Mesodermal cell (in vitro differentiated cells): ENCODE measurements at regions not wholly inside any gene's neighbourhood (a gene's known extent, or its start where the extent isn't known, plus 50 kb on each side); places are given as distances from the start of the nearest gene placed in this dataset.

Experiments used
- H3K27ac ChIP-seq: 2 replicates; pipeline ENCODE4 v1.7.0; 2013; ENCODE audit warnings: mild to moderate bottlenecking, low read depth, low read length, moderate library complexity; ENCODE audit not compliant: severe bottlenecking
- H3K36me3 ChIP-seq: 2 replicates; pipeline ENCODE4 v1.7.1; 2013; ENCODE audit warnings: mild to moderate bottlenecking, low read length, moderate library complexity; ENCODE audit not compliant: control insufficient read depth, insufficient read depth
- H3K4me1 ChIP-seq: one replicate; pipeline ENCODE4 v1.7.1; 2013; ENCODE audit warnings: mild to moderate bottlenecking, low read length; ENCODE audit not compliant: insufficient read depth, control insufficient read depth, poor library complexity, severe bottlenecking
- H3K4me3 ChIP-seq: 2 replicates; pipeline ENCODE4 v1.7.0; 2013; ENCODE audit warnings: low read length, control low read depth, mild to moderate bottlenecking; ENCODE audit not compliant: insufficient read depth, poor library complexity, severe bottlenecking; ENCODE audit errors: extremely low read depth
- H3K9me3 ChIP-seq: 2 replicates; pipeline ENCODE4 v1.7.1; 2013; ENCODE audit warnings: mild to moderate bottlenecking, low read length, moderate library complexity; ENCODE audit not compliant: control insufficient read depth
- WGBS, 2 experiments: methylation state at CpG; one replicate each; pipeline ENCODE4 v1.1.5; 2013; ENCODE audit warnings: missing lambda C conversion rate in 2 of 2; ENCODE audit not compliant: insufficient coverage in 2 of 2; 5-methylcytosine and 5-hydroxymethylcytosine counted together

DNA sequence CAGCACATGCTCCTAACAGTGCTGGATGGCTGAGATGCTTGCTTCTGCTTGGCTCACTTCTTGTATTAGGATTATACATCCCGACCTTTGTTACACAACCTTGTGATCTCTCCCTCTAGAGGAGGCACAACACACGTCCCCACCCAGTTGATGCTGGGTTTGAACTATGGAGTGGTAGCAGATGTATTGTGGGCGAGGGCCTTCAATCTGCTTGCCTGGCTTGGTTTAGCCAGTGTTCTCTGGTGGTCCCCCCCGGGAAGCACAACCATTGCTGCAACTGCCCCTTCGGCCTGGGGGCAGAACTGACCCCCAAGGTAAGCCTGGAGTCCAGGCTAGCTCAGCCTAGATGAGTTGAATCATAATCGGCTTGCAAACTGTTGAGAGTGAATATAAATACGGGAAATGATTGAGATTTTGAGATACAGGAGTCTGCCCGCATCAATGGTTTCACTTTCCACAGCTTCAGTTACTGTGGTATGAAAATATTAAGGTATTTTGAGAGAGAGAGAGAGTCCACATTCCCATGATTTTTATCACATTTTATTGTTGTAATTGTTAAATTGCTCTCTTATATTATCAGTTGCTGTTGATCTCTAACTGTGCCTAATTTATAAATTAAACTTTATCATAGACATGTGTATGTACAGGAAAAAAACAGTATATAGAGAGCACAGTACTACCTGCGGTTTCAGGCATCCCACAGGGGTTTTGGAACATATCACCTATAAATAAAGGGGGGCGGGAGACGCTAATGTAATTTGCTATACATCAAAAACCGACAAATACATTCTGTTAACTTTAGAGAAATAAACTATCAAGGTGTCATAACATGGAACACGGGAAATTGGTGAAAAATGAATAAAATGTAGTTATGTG, 482.0 kb upstream of the B3GAT1 start:
- Histone ChIP-seq H3K4me1 (no peaks in the 10 kb centered on the region), H3K4me3 (no peak overlapping the region), H3K9me3 (no peaks in the 10 kb centered on the region), H3K27ac (no peak overlapping the region), H3K36me3 (no peaks in the 10 kb centered on the region)
- 73 to 94% methylated on average over 3 to 4 of the region's 13 CpGs for WGBS, 2 experiments

DNA sequence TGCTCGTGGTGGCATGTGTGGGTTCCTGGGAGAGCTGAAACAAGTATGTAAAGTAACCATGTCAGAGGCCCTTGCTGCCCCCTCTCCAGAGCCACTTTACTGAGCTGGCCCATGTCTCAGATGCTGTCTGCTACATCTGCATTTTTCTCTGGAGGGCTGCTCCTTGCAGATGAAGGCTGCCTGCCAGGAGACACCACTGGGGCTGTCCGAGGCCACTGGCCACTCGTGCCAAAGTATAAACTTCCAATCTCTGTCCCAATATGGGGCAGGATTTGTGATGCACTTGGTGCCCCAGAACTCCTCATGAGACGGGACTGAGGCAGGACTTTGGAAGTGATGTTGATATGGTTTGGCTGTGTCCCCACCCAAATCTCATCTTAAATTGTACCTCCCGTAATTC, 478.4 kb upstream of the B3GAT1 start:
- WGBS, 2 experiments: 60 to 90% methylated on average over 1 to 2 of the region's 5 CpGs
- Histone ChIP-seq H3K4me1 (no peaks in the 10 kb centered on the region), H3K27ac (no peak overlapping the region), H3K9me3 (no peaks in the 10 kb centered on the region), H3K4me3 (no peak overlapping the region), H3K36me3 (no peaks in the 10 kb centered on the region)

DNA sequence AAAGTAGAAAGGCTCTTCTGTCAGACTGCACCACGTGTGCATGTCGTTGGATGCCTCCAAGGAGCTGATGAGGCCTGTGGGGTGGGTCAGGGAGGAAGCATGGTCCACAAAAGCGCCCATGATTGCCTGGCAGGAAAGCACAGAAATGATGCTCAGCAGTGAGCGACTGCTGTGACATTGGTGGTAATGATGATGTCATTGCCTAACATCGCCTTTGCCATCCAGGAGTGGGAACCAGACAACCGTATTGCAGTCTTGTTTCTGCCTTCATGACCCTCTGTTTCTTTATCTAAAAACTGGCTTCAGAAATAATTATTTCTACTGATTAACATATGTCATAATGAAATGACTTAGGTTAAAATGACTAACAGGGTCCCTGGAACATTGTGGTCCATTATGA, 477.8 kb upstream of the B3GAT1 start:
- Histone ChIP-seq H3K36me3 (no peaks in the 10 kb centered on the region), H3K27ac (no peak overlapping the region), H3K9me3 (no peaks in the 10 kb centered on the region), H3K4me1 (no peaks in the 10 kb centered on the region), H3K4me3 (no peak overlapping the region)
- 86 to 98% methylated on average over 4 to 6 of the region's 6 CpGs for WGBS, 2 experiments

DNA sequence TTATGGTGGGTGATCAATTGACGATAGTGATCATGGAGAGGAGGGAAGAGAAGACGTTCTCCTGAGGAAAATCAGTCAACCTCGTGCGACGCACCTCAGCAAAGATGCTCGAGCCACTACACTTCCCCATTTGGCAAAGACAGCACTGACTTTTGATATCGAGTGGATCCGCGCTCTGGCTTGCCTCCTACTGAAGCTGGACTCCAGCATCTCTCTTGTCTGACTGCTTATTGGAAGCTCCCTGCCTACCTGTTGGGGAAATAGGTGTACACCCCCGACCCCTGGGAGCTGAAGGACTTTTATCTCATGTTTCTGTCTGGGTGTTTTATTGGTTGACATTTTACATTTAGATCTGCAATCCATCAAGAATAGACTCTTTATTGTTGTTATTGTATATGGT, 476.8 kb upstream of the B3GAT1 start:
- Histone ChIP-seq H3K4me1 (no peaks in the 10 kb centered on the region), H3K4me3 (no peak overlapping the region), H3K9me3 (no peaks in the 10 kb centered on the region), H3K36me3 (no peaks in the 10 kb centered on the region), H3K27ac (no peak overlapping the region)
- 90 to 94% methylated on average over 9 of the region's 10 CpGs for WGBS, 2 experiments

DNA sequence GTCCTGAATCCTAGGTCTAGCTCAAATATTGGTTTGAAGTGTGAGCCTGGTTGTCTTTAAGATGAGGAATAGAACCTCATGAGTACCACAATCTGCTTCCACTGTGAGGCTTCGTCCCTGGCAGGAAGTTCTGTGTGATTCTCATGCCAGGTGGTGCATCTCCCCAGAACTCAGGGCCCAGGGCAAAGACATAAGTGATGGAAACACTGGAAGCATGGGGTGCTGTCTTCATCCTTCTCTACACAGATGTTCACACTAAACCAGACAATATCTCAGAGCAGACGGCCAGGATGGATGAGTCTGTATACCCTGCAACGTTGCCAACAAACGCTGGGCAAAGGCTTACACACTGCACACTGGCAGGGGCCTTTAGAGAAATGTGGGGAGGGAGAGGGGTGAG, 475.9 kb upstream of the B3GAT1 start:
- no peaks in the 10 kb centered on the region for H3K4me1 ChIP-seq
- H3K36me3 ChIP-seq: no peaks in the 10 kb centered on the region
- no peaks in the 10 kb centered on the region for H3K9me3 ChIP-seq
- H3K4me3 ChIP-seq: no peak overlapping the region
- WGBS, 2 experiments: 71 to 100% methylated on average over 1 to 2 of the region's 4 CpGs
- H3K27ac ChIP-seq: no peak overlapping the region

DNA sequence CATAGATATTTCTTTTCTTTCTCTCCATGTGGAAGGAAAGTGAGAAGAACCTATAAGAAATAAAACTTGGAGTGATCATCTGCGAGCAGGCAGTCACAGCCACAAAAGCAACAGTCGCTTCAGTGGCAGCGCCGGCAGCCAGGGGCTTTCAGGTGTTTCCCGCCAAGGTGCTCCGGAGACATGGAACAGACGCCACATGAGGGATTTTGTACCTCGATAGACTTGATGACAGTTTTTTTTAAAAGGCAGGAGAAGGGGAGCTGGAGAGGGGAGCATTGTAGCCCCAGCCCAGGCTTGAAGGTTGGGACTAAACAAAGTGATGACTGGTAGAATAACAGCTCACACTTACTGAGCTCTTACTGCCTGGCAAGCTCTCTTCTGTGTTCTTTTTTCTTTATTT, 471.4 kb upstream of the B3GAT1 start:
- Histone ChIP-seq H3K27ac (no peak overlapping the region), H3K36me3 (no peaks in the 10 kb centered on the region), H3K4me3 (no peak overlapping the region), H3K9me3 (no peaks in the 10 kb centered on the region), H3K4me1 (no peaks in the 10 kb centered on the region)
- WGBS, 2 experiments: 83 to 87% methylated on average over 6 to 8 of the region's 8 CpGs

DNA sequence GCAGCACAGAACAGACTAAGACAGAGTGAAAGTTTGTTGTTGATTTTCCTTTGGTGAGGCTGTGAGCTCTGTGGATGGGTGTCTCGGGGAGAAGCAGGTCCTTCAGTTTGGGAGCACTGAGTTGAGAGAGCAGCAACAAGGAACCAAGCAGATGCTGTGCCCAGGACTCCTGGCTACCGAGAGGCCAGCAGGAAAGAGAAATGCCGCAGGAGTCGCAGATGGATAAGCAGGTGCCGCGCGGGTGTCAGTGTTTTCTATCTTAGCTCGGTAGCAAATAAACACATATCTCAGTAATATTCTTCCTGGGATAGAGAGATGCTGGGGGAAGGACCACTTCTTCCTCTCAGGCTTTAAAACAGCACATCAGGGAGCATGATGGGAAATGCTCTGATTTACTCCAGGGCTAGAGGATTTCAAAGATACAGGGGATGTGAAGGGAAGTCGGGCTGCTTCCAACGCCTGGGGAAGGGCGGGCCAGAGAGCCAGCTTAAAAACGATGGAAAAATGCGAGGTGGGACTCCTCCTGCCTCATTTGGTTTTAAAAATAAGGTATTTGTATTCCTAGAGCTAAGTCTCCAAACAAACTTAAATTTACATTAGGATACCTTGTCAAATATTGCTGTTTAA, 470.7 kb upstream of the B3GAT1 start:
- H3K4me1 ChIP-seq: no peaks in the 10 kb centered on the region
- no peak overlapping the region for H3K4me3 ChIP-seq
- H3K36me3 ChIP-seq: no peaks in the 10 kb centered on the region
- no peak overlapping the region for H3K27ac ChIP-seq
- H3K9me3 ChIP-seq: no peaks in the 10 kb centered on the region
- WGBS, 2 experiments: 65 to 66% methylated on average over 2 to 5 of the region's 13 CpGs

DNA sequence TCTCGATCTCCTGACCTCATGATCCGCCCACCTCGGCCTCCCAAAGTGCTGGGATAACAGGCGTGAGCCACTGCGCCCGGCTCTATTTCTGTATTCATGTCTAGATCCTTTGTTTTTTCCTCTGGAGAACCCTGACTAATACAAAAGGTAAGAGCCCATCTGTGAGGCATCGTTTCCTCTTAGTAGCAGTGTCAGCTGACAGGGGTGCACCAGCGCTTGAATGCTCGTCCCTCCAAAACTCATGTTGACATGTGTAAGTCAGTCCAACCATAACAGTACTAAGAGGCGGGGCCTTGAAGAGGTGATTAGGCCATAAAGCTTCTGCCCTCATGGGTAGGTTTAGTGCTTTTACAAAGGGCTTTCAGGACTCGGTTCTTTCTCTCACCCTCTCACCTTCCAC, 470.1 kb upstream of the B3GAT1 start:
- WGBS, 2 experiments: 86 to 94% methylated on average over 3 to 10 of the region's 11 CpGs
- Histone ChIP-seq H3K4me3 (no peak overlapping the region), H3K27ac (no peak overlapping the region), H3K9me3 (no peaks in the 10 kb centered on the region), H3K4me1 (no peaks in the 10 kb centered on the region), H3K36me3 (no peaks in the 10 kb centered on the region)

DNA sequence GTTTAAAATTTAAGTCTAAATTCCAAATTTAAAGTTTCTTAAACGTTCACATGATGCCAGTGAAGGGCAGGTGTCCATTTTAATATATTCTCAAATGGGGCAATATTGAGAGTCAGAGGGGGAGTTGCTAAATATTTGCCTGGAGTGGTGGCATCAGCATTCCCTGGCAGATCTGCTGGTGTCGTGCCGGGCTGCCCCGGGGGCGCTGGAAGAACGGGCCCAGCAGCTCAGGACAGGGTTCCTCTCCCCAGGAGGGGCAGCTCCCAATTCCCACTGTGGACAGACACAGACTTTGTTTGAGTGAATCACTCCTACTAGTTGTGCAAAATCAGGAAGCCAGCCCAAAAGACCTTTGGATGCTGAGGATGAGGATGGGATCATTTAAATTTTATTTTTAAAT, 468.7 kb upstream of the B3GAT1 start:
- H3K4me1 ChIP-seq: no peaks in the 10 kb centered on the region
- 79 to 85% methylated on average over 2 to 5 of the region's 6 CpGs for WGBS, 2 experiments
- H3K27ac ChIP-seq: no peak overlapping the region
- H3K4me3 ChIP-seq: no peak overlapping the region
- no peaks in the 10 kb centered on the region for H3K9me3 ChIP-seq
- no peaks in the 10 kb centered on the region for H3K36me3 ChIP-seq

DNA sequence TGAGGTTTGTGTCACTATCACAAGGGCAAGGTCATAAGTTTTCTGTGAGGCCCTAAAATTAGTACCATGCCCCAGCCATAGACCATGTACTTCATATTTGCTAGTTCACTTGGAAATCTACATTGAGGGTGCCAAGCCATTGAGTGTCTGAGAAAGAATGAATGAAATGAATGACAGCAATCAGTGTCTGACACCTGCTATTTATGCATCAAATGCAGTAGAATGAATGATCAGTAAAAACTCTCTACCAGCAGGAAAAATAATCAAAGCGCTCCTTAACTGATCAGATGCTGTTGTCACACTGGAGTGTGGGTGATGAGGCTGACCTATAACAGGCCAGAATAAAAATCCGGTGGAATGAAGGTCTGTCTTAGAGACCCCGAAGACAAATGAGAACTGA, 467.9 kb upstream of the B3GAT1 start:
- Histone ChIP-seq H3K36me3 (no peaks in the 10 kb centered on the region), H3K4me1 (no peaks in the 10 kb centered on the region), H3K27ac (no peak overlapping the region), H3K9me3 (no peaks in the 10 kb centered on the region), H3K4me3 (no peak overlapping the region)
- 84 to 100% methylated on average over 2 of the region's 3 CpGs for WGBS, 2 experiments

DNA sequence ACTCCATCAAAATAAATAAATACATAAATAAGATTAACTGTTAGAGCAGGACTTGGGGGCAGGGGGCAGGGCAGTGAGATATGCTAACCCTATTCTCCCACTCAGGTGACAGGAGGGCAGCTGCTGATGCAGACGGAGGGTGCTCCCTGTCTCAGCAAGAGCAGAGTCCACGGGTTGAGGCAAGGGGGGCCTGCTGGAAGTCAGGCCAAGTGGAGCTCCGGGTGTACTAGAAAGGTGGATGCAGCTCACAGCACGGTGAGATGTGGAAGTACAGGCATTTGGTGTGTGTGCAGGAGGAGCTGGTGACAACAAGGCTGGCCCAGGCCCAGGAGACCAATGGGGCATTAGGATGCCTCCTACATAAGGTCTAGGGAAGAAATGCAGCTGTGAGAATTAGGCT, 467.3 kb upstream of the B3GAT1 start:
- Histone ChIP-seq H3K4me3 (no peak overlapping the region), H3K36me3 (no peaks in the 10 kb centered on the region), H3K9me3 (no peaks in the 10 kb centered on the region), H3K4me1 (no peaks in the 10 kb centered on the region), H3K27ac (no peak overlapping the region)
- 88 to 90% methylated on average over 4 of the region's 4 CpGs for WGBS, 2 experiments
